ENCODE measurements at regions not wholly inside any gene's neighbourhood (a gene's known extent, or its start where the extent isn't known, plus 50 kb on each side); places are given as distances from the start of the nearest gene placed in this dataset.

- TF ChIP-seq, protein P1, sequence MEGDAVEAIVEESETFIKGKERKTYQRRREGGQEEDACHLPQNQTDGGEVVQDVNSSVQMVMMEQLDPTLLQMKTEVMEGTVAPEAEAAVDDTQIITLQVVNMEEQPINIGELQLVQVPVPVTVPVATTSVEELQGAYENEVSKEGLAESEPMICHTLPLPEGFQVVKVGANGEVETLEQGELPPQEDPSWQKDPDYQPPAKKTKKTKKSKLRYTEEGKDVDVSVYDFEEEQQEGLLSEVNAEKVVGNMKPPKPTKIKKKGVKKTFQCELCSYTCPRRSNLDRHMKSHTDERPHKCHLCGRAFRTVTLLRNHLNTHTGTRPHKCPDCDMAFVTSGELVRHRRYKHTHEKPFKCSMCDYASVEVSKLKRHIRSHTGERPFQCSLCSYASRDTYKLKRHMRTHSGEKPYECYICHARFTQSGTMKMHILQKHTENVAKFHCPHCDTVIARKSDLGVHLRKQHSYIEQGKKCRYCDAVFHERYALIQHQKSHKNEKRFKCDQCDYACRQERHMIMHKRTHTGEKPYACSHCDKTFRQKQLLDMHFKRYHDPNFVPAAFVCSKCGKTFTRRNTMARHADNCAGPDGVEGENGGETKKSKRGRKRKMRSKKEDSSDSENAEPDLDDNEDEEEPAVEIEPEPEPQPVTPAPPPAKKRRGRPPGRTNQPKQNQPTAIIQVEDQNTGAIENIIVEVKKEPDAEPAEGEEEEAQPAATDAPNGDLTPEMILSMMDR (IDR thresholded peaks at IDR 0.05; ENCODE audit: low read depth, low read length) = no peak
- ChIA-PET CTCF (no interaction called here), POLR2A (no interaction called here)
- DNase-seq (ENCODE audit: low read depth, low spot score) = no peak
- Histone ChIP-seq H3K9me3 (ENCODE audit: control insufficient read depth, insufficient read depth, low read length) (peaks cover 9% of the 10 kb centered on the region), H3K27me3 (ENCODE audit: control insufficient read depth, insufficient read depth, low read length) (no peaks in the 10 kb centered on the region), H3K27ac (ENCODE audit: low read depth, low read length) (no peak overlapping the region), H3K4me3 (ENCODE audit: low read depth, low read length) (no peak overlapping the region)
These were observed 751.6 kb downstream of the TLR4 start for GRCh38 chr9:118455788-118456187.

GRCh38 chr9:118457171-118458000 lies 753.2 kb downstream of the TLR4 start:
- Histone ChIP-seq H3K4me3 (ENCODE audit: low read depth, low read length) (no peak overlapping the region), H3K27ac (ENCODE audit: low read depth, low read length) (no peak overlapping the region), H3K27me3 (ENCODE audit: control insufficient read depth, insufficient read depth, low read length) (no peaks in the 10 kb centered on the region), H3K9me3 (ENCODE audit: control insufficient read depth, insufficient read depth, low read length) (peaks cover 7% of the 10 kb centered on the region)
- TF ChIP-seq, protein P1 (IDR thresholded peaks at IDR 0.05; ENCODE audit: low read depth, low read length) = no peak
- ChIA-PET CTCF (interaction anchor here (0.5 kb wide), 1 partner anchor 1892 kb away, joined by 6 read pairs; no protein-coding TSS in a partner anchor), POLR2A (no interaction called here)
- DNase-seq (ENCODE audit: low read depth, low spot score) = no peak

GRCh38 chr9:118459913-118460312 lies 755.7 kb downstream of the TLR4 start:
- H3K4me3 ChIP-seq (ENCODE audit: low read depth, low read length) = no peak overlapping the region
- no peak overlapping the region for H3K27ac ChIP-seq (ENCODE audit: low read depth, low read length)
- no peaks in the 10 kb centered on the region for H3K27me3 ChIP-seq (ENCODE audit: control insufficient read depth, insufficient read depth, low read length)
- H3K9me3 ChIP-seq (ENCODE audit: control insufficient read depth, insufficient read depth, low read length) = peaks cover 7% of the 10 kb centered on the region; the same call in 1 of the 2 replicates
- ChIA-PET CTCF (interaction anchor here (0.7 kb wide), 1 partner anchor 374 kb away, joined by 3 read pairs; no protein-coding TSS in a partner anchor), POLR2A (no interaction called here)
- no peak for DNase-seq (ENCODE audit: low read depth, low spot score)
- TF ChIP-seq, protein P1 (IDR thresholded peaks at IDR 0.05; ENCODE audit: low read depth, low read length) = no peak

DNA sequence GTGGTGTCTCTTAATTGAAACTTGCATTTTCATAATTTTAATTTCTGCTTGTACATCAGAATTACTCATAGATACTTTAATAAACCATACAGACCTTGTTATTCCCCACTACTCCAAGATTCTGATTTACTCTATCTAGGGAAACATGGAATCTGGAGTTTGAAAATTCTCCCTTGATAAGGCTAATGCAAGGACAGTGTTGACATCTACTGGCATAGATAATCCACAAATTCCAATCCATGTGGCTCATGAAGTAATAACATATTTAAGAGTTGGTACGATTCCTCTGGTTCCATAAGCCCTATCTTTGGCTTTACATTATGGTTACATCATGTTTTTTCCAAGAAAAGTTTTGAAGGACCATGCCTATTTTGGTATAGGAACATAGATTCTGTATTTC lies 759.2 kb downstream of the TLR4 start:
- Histone ChIP-seq H3K27me3 (ENCODE audit: control insufficient read depth, insufficient read depth, low read length) (no peaks in the 10 kb centered on the region), H3K4me3 (ENCODE audit: low read depth, low read length) (no peak overlapping the region), H3K9me3 (ENCODE audit: control insufficient read depth, insufficient read depth, low read length) (peaks cover 4% of the 10 kb centered on the region; the same call in 1 of the 2 replicates), H3K27ac (ENCODE audit: low read depth, low read length) (no peak overlapping the region)
- ChIA-PET POLR2A (no interaction called here), CTCF (no interaction called here)
- DNase-seq (ENCODE audit: low read depth, low spot score) = no peak
- TF ChIP-seq, protein P1 (IDR thresholded peaks at IDR 0.05; ENCODE audit: low read depth, low read length) = no peak

DNA sequence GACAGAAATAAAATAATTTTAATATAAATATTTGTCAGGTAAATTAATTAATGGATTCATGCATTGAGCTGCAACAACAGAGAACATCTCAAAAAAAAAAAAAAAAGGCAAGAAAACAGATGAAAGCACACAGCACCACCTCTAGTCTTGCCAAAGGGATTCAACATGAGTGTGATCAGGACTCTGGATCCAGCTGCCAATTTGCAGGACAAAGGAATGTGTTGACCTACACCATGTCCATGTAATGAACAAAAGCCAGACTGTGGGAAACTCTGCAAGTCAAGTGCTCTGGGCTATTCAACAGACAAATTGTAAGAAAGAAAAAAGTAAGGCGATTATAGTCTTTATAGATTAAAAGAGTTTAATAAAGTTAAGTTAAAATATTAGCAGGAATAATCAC lies 769.3 kb downstream of the TLR4 start:
- no peaks in the 10 kb centered on the region for H3K27me3 ChIP-seq (ENCODE audit: control insufficient read depth, insufficient read depth, low read length)
- no peak overlapping the region for H3K27ac ChIP-seq (ENCODE audit: low read depth, low read length)
- H3K9me3 ChIP-seq (ENCODE audit: control insufficient read depth, insufficient read depth, low read length) = peaks cover 8% of the 10 kb centered on the region
- DNase-seq (ENCODE audit: low read depth, low spot score) = no peak
- TF ChIP-seq, protein P1 (IDR thresholded peaks at IDR 0.05; ENCODE audit: low read depth, low read length) = no peak
- ChIA-PET POLR2A (no interaction called here), CTCF (no interaction called here)
- no peak overlapping the region for H3K4me3 ChIP-seq (ENCODE audit: low read depth, low read length)
